Common myeloid progenitor, CD34-positive (primary cell): ENCODE measurements at regions not wholly inside any gene's neighbourhood (a gene's known extent, or its start where the extent isn't known, plus 50 kb on each side); places are given as distances from the start of the nearest gene placed in this dataset.
"Not testable (repeated sequence)": the region's sequence is repeated elsewhere in the genome, so short reads cannot be mapped to it uniquely, and the experiment has no call there.

Experiments
- CTCF ChIA-PET: fragments of 350-600 bp; sonication (Branson Sonifier 250); formaldehyde crosslinking; loops from one replicate; lab custom pipeline; 2021; ENCODE audit warnings: antibody characterized with exemption; lab: Charles Lee
- POLR2A ChIA-PET: fragments of 350-600 bp; sonication (Branson Sonifier 250); formaldehyde crosslinking; loops from one replicate; lab custom pipeline; 2021; ENCODE audit warnings: antibody characterized with exemption; lab: Charles Lee
- DNase-seq, 3 donors: peaks; one replicate each; pipeline versions ENCODE4 v3.0.0 to v3.0.0-alpha.2; 2013
- H3K27ac ChIP-seq, 2 experiments: 1 replicate in 1 of 2; 2 replicates in 1 of 2; pipeline ENCODE4 v1.7.0; 2013; ENCODE audit warnings: inconsistent platforms in 2 of 2, low read length in 2 of 2, mild to moderate bottlenecking in 2 of 2, low read depth in 1 of 2, moderate library complexity in 1 of 2; ENCODE audit not compliant: severe bottlenecking in 2 of 2, insufficient read depth in 1 of 2, poor library complexity in 1 of 2
- H3K27me3 ChIP-seq, 5 experiments: replicated peaks in 2 of 5; 1 replicate in 3 of 5; 2 replicates in 2 of 5; pipeline versions ENCODE4 v1.6.1 to v1.7.0; 2013; ENCODE audit warnings: low read length in 4 of 5, mild to moderate bottlenecking in 2 of 5, moderate library complexity in 2 of 5, inconsistent platforms in 1 of 5; ENCODE audit not compliant: insufficient read depth in 5 of 5, control insufficient read depth in 4 of 5
- H3K36me3 ChIP-seq, 4 experiments: 1 replicate in 2 of 4; 2 replicates in 2 of 4; pipeline versions ENCODE4 v1.6.1 to v1.7.0; 2013; ENCODE audit warnings: low read length in 3 of 4, control low read depth in 1 of 4, mild to moderate bottlenecking in 1 of 4; ENCODE audit not compliant: control insufficient read depth in 4 of 4, insufficient read depth in 4 of 4
- H3K4me1 ChIP-seq, 4 experiments: 1 replicate in 3 of 4; 2 replicates in 1 of 4; pipeline versions ENCODE4 v1.6.1 to v1.7.1; 2013; ENCODE audit warnings: low read length in 3 of 4, mild to moderate bottlenecking in 3 of 4, control low read depth in 1 of 4, inconsistent platforms in 1 of 4, moderate library complexity in 1 of 4; ENCODE audit not compliant: control insufficient read depth in 4 of 4, insufficient read depth in 4 of 4; ENCODE audit errors: control extremely low read depth in 1 of 4
- H3K4me3 ChIP-seq, 7 experiments: 1 replicate in 4 of 7; 2 replicates in 3 of 7; pipeline versions ENCODE4 v1.5.1 to v1.7.0; 2013; ENCODE audit warnings: mild to moderate bottlenecking in 7 of 7, low read length in 6 of 7, moderate library complexity in 6 of 7, inconsistent platforms in 2 of 7, low read depth in 2 of 7, control low read depth in 1 of 7; ENCODE audit not compliant: insufficient read depth in 4 of 7, control insufficient read depth in 1 of 7; ENCODE audit errors: extremely low read depth in 1 of 7
- H3K9me3 ChIP-seq, 5 experiments: 1 replicate in 4 of 5; 2 replicates in 1 of 5; pipeline versions ENCODE4 v1.6.1 to v1.7.1; 2013; ENCODE audit warnings: low read length in 4 of 5, mild to moderate bottlenecking in 2 of 5, inconsistent platforms in 1 of 5, low read depth in 1 of 5, moderate library complexity in 1 of 5; ENCODE audit not compliant: control insufficient read depth in 4 of 5, insufficient read depth in 2 of 5; ENCODE audit errors: control extremely low read depth in 1 of 5
- WGBS: methylation state at CpG from one replicate; pipeline ENCODE4 v1.1.5; 2013; ENCODE audit not compliant: insufficient coverage; 5-methylcytosine and 5-hydroxymethylcytosine counted together

DNA sequence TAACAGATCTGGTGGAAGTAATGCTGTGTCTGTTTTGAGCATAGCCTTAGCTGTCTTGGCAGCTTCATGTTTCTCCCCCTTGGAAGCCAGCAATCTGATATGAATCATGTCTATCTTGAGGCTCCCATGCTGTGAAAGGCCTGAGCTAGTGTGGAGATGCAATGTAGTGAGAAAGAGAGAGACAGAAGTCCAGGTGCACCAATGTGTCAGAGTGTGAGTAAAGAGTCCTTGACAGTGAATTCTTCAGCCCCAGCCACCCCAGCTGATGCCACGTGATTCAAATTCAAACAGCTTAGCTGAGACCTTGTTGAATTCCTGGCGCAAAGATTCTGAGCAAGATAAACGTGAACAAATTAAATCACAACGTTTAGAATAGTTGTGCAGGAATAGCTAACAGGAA lies 704.2 kb downstream of the EDEM1 start:
- Histone ChIP-seq H3K4me3 (no peak overlapping the region), H3K27ac (no peak overlapping the region), H3K36me3 (no peaks in the 10 kb centered on the region), H3K27me3 (no peaks in the 10 kb centered on the region), H3K4me1 (no peaks in the 10 kb centered on the region), H3K9me3 (no peaks in the 10 kb centered on the region)
- WGBS = 96% methylated on average over 4 of the region's 4 CpGs
- DNase-seq = no peak
- CTCF ChIA-PET = interaction anchor here (1.5 kb wide), 1 partner anchor 9 kb away, joined by 4 read pairs; no protein-coding TSS in a partner anchor
- POLR2A ChIA-PET = no interaction called here

DNA sequence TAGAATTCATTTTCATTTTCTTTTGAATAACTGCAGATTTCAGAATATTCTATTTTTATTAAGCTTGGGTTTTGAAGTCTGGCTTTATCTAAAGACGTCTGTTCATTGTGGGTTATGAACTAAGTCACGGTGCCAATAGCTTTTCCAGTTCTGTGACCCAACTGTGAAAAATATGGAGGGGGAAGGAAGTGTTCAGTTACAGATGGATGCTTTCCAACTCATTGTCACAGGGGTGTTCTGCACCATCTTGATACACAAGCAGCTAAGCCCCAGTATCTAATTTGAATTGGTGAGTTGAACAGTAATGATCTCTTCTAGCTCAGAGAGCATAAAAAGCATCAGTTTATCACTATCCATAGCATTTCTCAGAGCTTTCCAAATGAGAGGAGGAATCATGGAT lies 710.6 kb downstream of the EDEM1 start:
- Histone ChIP-seq H3K36me3 (no peaks in the 10 kb centered on the region), H3K4me3 (no peak overlapping the region), H3K9me3 (no peaks in the 10 kb centered on the region), H3K27me3 (no peaks in the 10 kb centered on the region), H3K27ac (no peak overlapping the region), H3K4me1 (peaks cover 0 to 2% (median 0%) of the 10 kb centered on the region in 4 experiments)
- 0% methylated on average over 2 of the region's 2 CpGs for WGBS
- ChIA-PET CTCF (no interaction called here), POLR2A (no interaction called here)
- DNase-seq = peak in 2 of 3 donors; percentile 0 to 17

DNA sequence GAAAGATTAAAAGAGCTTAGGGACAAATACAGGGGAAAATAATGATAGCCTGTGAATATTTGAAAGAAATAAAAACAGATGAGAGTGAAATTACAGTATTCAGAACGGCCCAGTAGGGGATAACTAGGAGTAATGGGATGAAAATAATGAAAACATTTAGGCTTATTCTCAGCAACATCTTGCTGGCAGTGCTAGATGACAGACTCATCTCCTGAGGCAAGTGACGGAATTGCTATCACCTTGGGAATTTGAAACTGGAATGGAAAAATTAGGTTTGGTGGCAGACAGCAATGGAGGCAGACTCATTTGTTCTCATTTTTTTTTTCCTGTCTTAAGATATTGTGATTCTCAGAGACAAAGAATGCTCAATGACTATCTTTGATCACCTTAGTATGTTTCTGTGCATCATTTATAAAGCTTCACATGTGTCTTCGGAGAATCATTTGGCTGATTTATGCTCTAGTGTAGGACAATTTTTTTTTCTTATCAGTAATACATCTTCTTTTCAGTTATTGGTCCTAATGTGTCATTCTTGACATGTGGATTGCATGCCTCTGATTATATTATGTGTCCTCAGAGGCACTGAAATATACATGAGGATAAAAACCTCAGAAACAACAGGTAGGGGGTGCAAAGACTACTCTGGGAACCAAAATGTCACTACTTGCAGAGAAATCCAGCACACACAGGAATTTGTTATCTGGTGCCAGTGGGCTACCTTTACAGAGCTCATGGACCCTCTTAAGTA lies 711.7 kb downstream of the EDEM1 start:
- ChIA-PET CTCF (no interaction called here), POLR2A (no interaction called here)
- H3K9me3 ChIP-seq = no peaks in the 10 kb centered on the region
- no peaks in the 10 kb centered on the region for H3K27me3 ChIP-seq
- 80% methylated on average over 1 of the region's 3 CpGs for WGBS
- H3K4me1 ChIP-seq = peaks cover 0 to 2% (median 0%) of the 10 kb centered on the region in 4 experiments
- H3K4me3 ChIP-seq = no peak overlapping the region
- no peak for DNase-seq
- no peak overlapping the region for H3K27ac ChIP-seq
- no peaks in the 10 kb centered on the region for H3K36me3 ChIP-seq

DNA sequence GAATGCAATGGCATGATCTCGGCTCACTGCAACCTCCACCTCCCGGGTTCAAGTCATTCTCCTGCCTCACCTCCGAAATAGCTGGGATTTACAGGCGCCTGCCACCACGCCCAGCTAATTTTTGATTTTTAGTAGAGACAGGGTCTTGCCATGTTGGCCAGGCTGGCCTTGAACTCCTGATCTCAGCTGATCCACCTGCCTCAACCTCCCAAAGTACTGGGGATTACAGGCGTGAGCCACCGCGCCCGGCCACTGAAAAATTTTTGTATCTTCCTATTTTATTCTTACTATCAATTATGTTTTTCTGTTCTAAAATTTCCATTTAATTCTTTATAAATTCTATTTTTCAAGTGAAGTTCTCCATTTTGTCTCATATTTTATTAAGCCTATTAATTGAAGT lies 730.4 kb downstream of the EDEM1 start:
- H3K27ac ChIP-seq = no peak overlapping the region
- H3K4me1 ChIP-seq = no peaks in the 10 kb centered on the region
- H3K4me3 ChIP-seq = no peak overlapping the region
- H3K27me3 ChIP-seq = no peaks in the 10 kb centered on the region
- 100% methylated on average over 3 of the region's 9 CpGs for WGBS
- POLR2A ChIA-PET = no interaction called here
- CTCF ChIA-PET = no interaction called here
- no peaks in the 10 kb centered on the region for H3K9me3 ChIP-seq
- H3K36me3 ChIP-seq = no peaks in the 10 kb centered on the region
- DNase-seq = no peak

DNA sequence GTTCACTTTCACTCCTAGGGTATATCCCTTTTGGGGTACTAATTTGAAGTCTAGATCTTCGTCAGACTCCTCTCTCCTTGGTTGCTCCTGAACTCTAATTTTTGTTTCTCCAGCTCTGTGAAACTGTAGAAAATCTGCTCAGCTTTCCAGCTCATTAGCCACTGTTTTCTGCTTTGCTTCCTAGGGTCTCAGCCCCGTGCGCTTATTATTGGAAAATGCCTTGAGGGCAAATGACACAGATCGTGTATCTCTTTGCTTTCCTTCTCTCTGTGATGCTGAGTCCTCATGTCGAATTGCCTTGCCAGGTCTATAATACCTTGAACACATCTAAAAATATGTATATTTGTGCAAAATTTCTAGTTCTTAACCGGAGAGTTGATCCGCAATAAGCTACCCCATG lies 731.1 kb downstream of the EDEM1 start:
- WGBS = 93% methylated on average over 4 of the region's 7 CpGs
- H3K4me1 ChIP-seq = no peaks in the 10 kb centered on the region
- H3K9me3 ChIP-seq = no peaks in the 10 kb centered on the region
- no peak for DNase-seq
- ChIA-PET POLR2A (no interaction called here), CTCF (no interaction called here)
- no peak overlapping the region for H3K27ac ChIP-seq
- no peak overlapping the region for H3K4me3 ChIP-seq
- H3K36me3 ChIP-seq = no peaks in the 10 kb centered on the region
- no peaks in the 10 kb centered on the region for H3K27me3 ChIP-seq

DNA sequence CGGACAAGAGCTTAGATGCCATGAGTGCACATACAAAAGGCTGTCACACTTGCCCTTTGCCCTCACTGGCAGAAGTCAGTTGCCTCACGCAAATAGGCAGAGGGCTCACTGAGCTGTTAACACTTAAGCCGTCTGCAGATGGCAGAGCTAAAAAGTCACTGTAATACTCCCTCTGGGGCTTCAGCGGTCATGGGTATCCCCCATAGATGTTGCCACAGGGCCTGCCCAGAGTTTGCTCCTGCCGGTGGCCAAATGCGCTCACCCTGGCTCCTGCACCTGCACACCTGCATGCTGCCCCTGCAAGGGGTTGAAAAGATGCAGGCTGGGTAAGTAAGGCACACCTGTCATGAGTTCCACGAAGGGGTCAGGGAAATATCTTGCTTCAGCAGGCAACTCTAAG lies 741.5 kb downstream of the EDEM1 start:
- Histone ChIP-seq H3K9me3 (peaks cover 0 to 3% (median 1%) of the 10 kb centered on the region in 5 experiments), H3K4me3 (no peak overlapping the region), H3K36me3 (no peaks in the 10 kb centered on the region), H3K27me3 (no peaks in the 10 kb centered on the region), H3K4me1 (no peaks in the 10 kb centered on the region), H3K27ac (no peak overlapping the region)
- ChIA-PET CTCF (no interaction called here), POLR2A (no interaction called here)
- DNase-seq = no peak
- WGBS = 96% methylated on average over 7 of the region's 7 CpGs

DNA sequence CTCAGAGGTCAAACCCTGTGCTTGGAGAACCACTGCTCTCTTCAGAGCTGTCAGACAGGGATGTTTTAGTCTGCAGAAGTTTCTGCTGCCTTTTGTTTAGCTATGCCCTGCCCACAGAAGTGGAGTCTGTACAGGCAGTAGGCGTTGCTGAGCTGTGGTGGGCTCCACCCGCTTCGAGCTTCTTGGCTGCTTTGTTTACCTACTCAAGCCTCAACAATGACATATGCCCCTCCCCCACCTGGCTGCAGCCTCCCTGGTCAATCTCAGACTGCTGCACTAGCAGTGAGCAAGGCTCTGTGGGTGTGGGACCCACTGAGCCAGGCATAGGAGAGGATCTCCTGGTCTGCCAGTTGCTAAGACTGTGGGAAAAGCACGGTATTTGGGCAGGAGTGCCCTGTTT lies 756.6 kb downstream of the EDEM1 start:
- H3K36me3 ChIP-seq, H3K27me3 ChIP-seq, H3K4me1 ChIP-seq, CTCF ChIA-PET, H3K27ac ChIP-seq, POLR2A ChIA-PET, H3K4me3 ChIP-seq, H3K9me3 ChIP-seq, DNase-seq: not testable (repeated sequence)
- 86% methylated on average over 4 of the region's 4 CpGs for WGBS
